Tibial nerve (tissue), 4 donors: ENCODE measurements at regions not wholly inside any gene's neighbourhood (a gene's known extent, or its start where the extent isn't known, plus 50 kb on each side); places are given as distances from the start of the nearest gene placed in this dataset.

Experiments
- DNase-seq, 2 donors: peaks; one replicate each; pipeline ENCODE4 v3.0.0-alpha.2; 2019; ENCODE audit warnings: low spot score in 2 of 2
- H3K27ac ChIP-seq, 4 donors: fragments of 200-600 bp; sonication (generic) in 3 of 4; one replicate each; pipeline ENCODE4 v1.5.1; 2017 to 2019; ENCODE audit warnings: mild to moderate bottlenecking in 1 of 4
- H3K27me3 ChIP-seq, 2 donors: fragments of 200-600 bp; sonication (generic) in 1 of 2; one replicate each; pipeline versions ENCODE4 v1.5.1 to v1.6.0; 2017 to 2019
- H3K36me3 ChIP-seq, 3 donors: fragments of 200-600 bp; sonication (generic); one replicate each; pipeline ENCODE4 v1.5.1; 2018 to 2019
- H3K4me1 ChIP-seq, 4 donors: fragments of 200-600 bp; sonication (generic) in 3 of 4; one replicate each; pipeline ENCODE4 v1.5.1; 2017 to 2019
- H3K4me3 ChIP-seq, 4 donors: fragments of 200-600 bp; sonication (generic) in 3 of 4; one replicate each; pipeline ENCODE4 v1.5.1; 2017 to 2019; ENCODE audit warnings: mild to moderate bottlenecking in 1 of 4, moderate library complexity in 1 of 4
- H3K9me3 ChIP-seq, 4 donors: fragments of 200-600 bp; sonication (generic) in 3 of 4; one replicate each; pipeline ENCODE4 v1.5.1; 2017 to 2019
- CTCF ChIP-seq, 5 experiments: fragments of 200-600 bp in 3 of 5; fragments of 450-650 bp in 2 of 5; sonication (generic) in 3 of 5; IDR thresholded peaks; one replicate each; pipeline ENCODE4 v1.5.1; 2016 to 2019; ENCODE audit warnings: antibody characterized with exemption in 5 of 5, mild to moderate bottlenecking in 3 of 5, moderate library complexity in 2 of 5
- EP300 ChIP-seq, 2 donors: sonication (generic); formaldehyde crosslinking; IDR thresholded peaks; one replicate each; pipeline ENCODE4 v1.6.1; 2017; ENCODE audit warnings: antibody characterized with exemption in 2 of 2, mild to moderate bottlenecking in 1 of 2
- POLR2A ChIP-seq, 2 donors: fragments of 450-650 bp; IDR thresholded peaks; one replicate each; pipeline ENCODE4 v1.6.1; 2017; ENCODE audit warnings: antibody characterized with exemption in 2 of 2, mild to moderate bottlenecking in 2 of 2, moderate library complexity in 2 of 2
- WGBS, 2 donors: methylation state at CpG; one replicate each; pipeline ENCODE4 v1.1.5; 2018; 5-methylcytosine and 5-hydroxymethylcytosine counted together

GRCh38 chr2:213233438-213234330 is 50.6 kb upstream of the SPAG16 start:
- Histone ChIP-seq H3K4me1 (peaks cover 0 to 12% (median 3%) of the 10 kb centered on the region in 4 donors), H3K36me3 (no peaks in the 10 kb centered on the region), H3K9me3 (no peaks in the 10 kb centered on the region), H3K27ac (no peak overlapping the region), H3K27me3 (no peaks in the 10 kb centered on the region), H3K4me3 (no peak overlapping the region)
- WGBS, 2 donors = 61 to 64% methylated on average over 2 of the region's 2 CpGs
- DNase-seq = no peak
- no peak for TF ChIP-seq EP300 (IDR thresholded peaks at IDR 0.05)
- no peak for TF ChIP-seq POLR2A (IDR thresholded peaks at IDR 0.05)
- TF ChIP-seq CTCF (IDR thresholded peaks at IDR 0.05) = no peak
